ENCODE measurements at regions not wholly inside any gene's neighbourhood (a gene's known extent, or its start where the extent isn't known, plus 50 kb on each side); places are given as distances from the start of the nearest gene placed in this dataset.

- no peaks in the 10 kb centered on the region for H3K27me3 Mint-ChIP-seq (ENCODE audit: insufficient read depth)
- peaks cover 14% of the 10 kb centered on the region; the same call in 1 of the 2 replicates for H3K4me1 Mint-ChIP-seq (ENCODE audit: low read depth)
- H3K36me3 Mint-ChIP-seq (ENCODE audit: low read depth) = no peaks in the 10 kb centered on the region
- no peaks in the 10 kb centered on the region; the same call in 1 of the 2 replicates for H3K9me3 Mint-ChIP-seq
- peak overlapping the region; percentile 54; the same call in 1 of the 2 replicates for H3K4me3 Mint-ChIP-seq
- H3K27ac Mint-ChIP-seq = no peak overlapping the region; the same call in 1 of the 2 replicates
- DNase-seq = no peak
- no peak for TF ChIP-seq CTCF (IDR thresholded peaks at IDR 0.05)
Measured at GRCh38 chr13:105474983-105475610, 1060.4 kb downstream of the EFNB2 start.

GRCh38 chr13:105471673-105472072, 1063.8 kb downstream of the EFNB2 start:
- TF ChIP-seq CTCF (IDR thresholded peaks at IDR 0.05) = no peak
- no peaks in the 10 kb centered on the region for H3K27me3 Mint-ChIP-seq (ENCODE audit: insufficient read depth)
- H3K4me1 Mint-ChIP-seq (ENCODE audit: low read depth) = peaks cover 14% of the 10 kb centered on the region; the same call in 1 of the 2 replicates
- H3K27ac Mint-ChIP-seq = no peak overlapping the region
- no peaks in the 10 kb centered on the region for H3K36me3 Mint-ChIP-seq (ENCODE audit: low read depth)
- peaks cover 4% of the 10 kb centered on the region; the same call in 1 of the 2 replicates for H3K9me3 Mint-ChIP-seq
- no peak for DNase-seq
- no peak overlapping the region for H3K4me3 Mint-ChIP-seq

- H3K36me3 Mint-ChIP-seq (ENCODE audit: low read depth) = no peaks in the 10 kb centered on the region
- H3K27ac Mint-ChIP-seq = no peak overlapping the region
- no peak for TF ChIP-seq CTCF (IDR thresholded peaks at IDR 0.05)
- H3K27me3 Mint-ChIP-seq (ENCODE audit: insufficient read depth) = no peaks in the 10 kb centered on the region; the same call in 1 of the 2 replicates
- no peak overlapping the region for H3K4me3 Mint-ChIP-seq
- H3K9me3 Mint-ChIP-seq = peaks cover 4% of the 10 kb centered on the region; the same call in 1 of the 2 replicates
- no peak for DNase-seq
- peaks cover 16% of the 10 kb centered on the region; the same call in 1 of the 2 replicates for H3K4me1 Mint-ChIP-seq (ENCODE audit: low read depth)
Measured at GRCh38 chr13:105466376-105466775, 1069.1 kb downstream of the EFNB2 start.

GRCh38 chr13:105465745-105466144, 1069.7 kb downstream of the EFNB2 start, which contains the start of gene DAOA:
TSS of gene DAOA (plus strand) at chr13:105466045.
- H3K4me1 Mint-ChIP-seq (ENCODE audit: low read depth) = peaks cover 16% of the 10 kb centered on the region; the same call in 1 of the 2 replicates
- no peak within 1 kb of the TSS for H3K27ac Mint-ChIP-seq

GRCh38 chr13:105465251-105465650, 1070.2 kb downstream of the EFNB2 start:
- no peak for TF ChIP-seq CTCF (IDR thresholded peaks at IDR 0.05)
- H3K9me3 Mint-ChIP-seq = peaks cover 4% of the 10 kb centered on the region; the same call in 1 of the 2 replicates
- H3K36me3 Mint-ChIP-seq (ENCODE audit: low read depth) = no peaks in the 10 kb centered on the region
- no peaks in the 10 kb centered on the region; the same call in 1 of the 2 replicates for H3K27me3 Mint-ChIP-seq (ENCODE audit: insufficient read depth)
- DNase-seq = no peak
- no peak overlapping the region for H3K4me3 Mint-ChIP-seq
- no peak overlapping the region for H3K27ac Mint-ChIP-seq
- H3K4me1 Mint-ChIP-seq (ENCODE audit: low read depth) = peaks cover 16% of the 10 kb centered on the region; the same call in 1 of the 2 replicates

More at GRCh38 chr13:105465745-105466144, 1069.7 kb downstream of the EFNB2 start, which contains the start of gene DAOA:
- no peak for DNase-seq
- Mint-ChIP-seq H3K36me3 (ENCODE audit: low read depth) (no peaks in the 10 kb centered on the region), H3K4me3 (no peak within 1 kb of the TSS), H3K27me3 (ENCODE audit: insufficient read depth) (no peaks in the 10 kb centered on the region; the same call in 1 of the 2 replicates), H3K9me3 (peaks cover 4% of the 10 kb centered on the region; the same call in 1 of the 2 replicates)
- no peak for TF ChIP-seq CTCF (IDR thresholded peaks at IDR 0.05)
